DOHH2 (cell line): ENCODE measurements at regions not wholly inside any gene's neighbourhood (a gene's known extent, or its start where the extent isn't known, plus 50 kb on each side); places are given as distances from the start of the nearest gene placed in this dataset.

Experiments used
- H3F3A ChIP-seq: fragments of 200-600 bp; sonication (generic), shearing (Covaris generic); 2 replicates; pipeline ENCODE4 v1.6.0; 2016; ENCODE audit warnings: antibody characterized with exemption, mild to moderate bottlenecking; ENCODE audit not compliant: control insufficient read depth, insufficient read depth
- H3K27ac ChIP-seq: fragments of 200-600 bp; sonication (generic); 2 replicates; pipeline ENCODE4 v1.5.1; 2014; ENCODE audit warnings: low read depth, mild to moderate bottlenecking, low read length, moderate library complexity
- H3K27me3 ChIP-seq: fragments of 200-600 bp; sonication (generic); 2 replicates; pipeline ENCODE4 v1.6.1; 2014; ENCODE audit warnings: mild to moderate bottlenecking, low read length, mixed read lengths; ENCODE audit not compliant: control insufficient read depth
- H3K36me3 ChIP-seq: fragments of 200-600 bp; sonication (generic); 2 replicates; pipeline ENCODE4 v1.6.1; 2014; ENCODE audit warnings: mild to moderate bottlenecking, low read length, moderate library complexity, mixed read lengths; ENCODE audit not compliant: control insufficient read depth
- H3K4me1 ChIP-seq: fragments of 200-600 bp; sonication (generic); 2 replicates; pipeline ENCODE4 v1.6.1; 2014; ENCODE audit warnings: mild to moderate bottlenecking, low read length, mixed read lengths; ENCODE audit not compliant: control insufficient read depth
- H3K4me2 ChIP-seq: fragments of 200-600 bp; sonication (generic); 2 replicates; pipeline ENCODE4 v1.6.0; 2014; ENCODE audit warnings: mild to moderate bottlenecking, low read length, moderate library complexity
- H3K4me3 ChIP-seq: fragments of 200-600 bp; sonication (generic); 2 replicates; pipeline ENCODE4 v1.5.1; 2014; ENCODE audit warnings: mild to moderate bottlenecking, low read length, mixed read lengths
- H3K79me2 ChIP-seq: fragments of 200-600 bp; sonication (generic); 2 replicates; pipeline ENCODE4 v1.6.1; 2014; ENCODE audit warnings: mild to moderate bottlenecking, low read length, mixed read lengths; ENCODE audit not compliant: control insufficient read depth
- H3K9me2 ChIP-seq: fragments of 200-600 bp; sonication (generic); replicated peaks from 2 replicates; pipeline ENCODE4 v1.6.1; 2014; ENCODE audit warnings: mild to moderate bottlenecking, low read length, mixed read lengths; ENCODE audit not compliant: control insufficient read depth
- H3K9me3 ChIP-seq: fragments of 200-600 bp; sonication (generic); 2 replicates; pipeline ENCODE4 v1.6.1; 2014; ENCODE audit warnings: antibody characterized with exemption, low read length, mixed read lengths; ENCODE audit not compliant: control insufficient read depth, insufficient read depth
- H4K20me1 ChIP-seq: fragments of 200-600 bp; sonication (generic); 2 replicates; pipeline ENCODE4 v1.6.0; 2014; ENCODE audit warnings: low read depth, mild to moderate bottlenecking, antibody characterized with exemption, low read length, moderate library complexity; ENCODE audit not compliant: control insufficient read depth, insufficient read depth
- CTCF ChIP-seq: fragments of 200-600 bp; sonication (generic); IDR thresholded peaks from one replicate; pipeline ENCODE4 v1.5.1; 2014; ENCODE audit warnings: antibody characterized with exemption, mild to moderate bottlenecking, low read depth, low read length; ENCODE audit not compliant: poor library complexity, severe bottlenecking
- EZH2phosphoT487 ChIP-seq: fragments of 200-600 bp; sonication (generic); IDR thresholded peaks from 2 replicates; pipeline ENCODE4 v1.6.1; 2017; ENCODE audit warnings: borderline replicate concordance, mild to moderate bottlenecking, antibody characterized with exemption, low read length, moderate library complexity, mixed read lengths

GRCh38 chr10:84924131-84924530 is 595.7 kb downstream of the CCSER2 start:
- no peaks in the 10 kb centered on the region for H3K79me2 ChIP-seq
- H3K9me3 ChIP-seq: no peaks in the 10 kb centered on the region
- H4K20me1 ChIP-seq: no peaks in the 10 kb centered on the region
- H3K9me2 ChIP-seq: no peaks in the 10 kb centered on the region
- H3F3A ChIP-seq: no peaks in the 10 kb centered on the region
- no peak overlapping the region for H3K4me3 ChIP-seq
- H3K36me3 ChIP-seq: no peaks in the 10 kb centered on the region
- no peaks in the 10 kb centered on the region for H3K27me3 ChIP-seq
- no peak for TF ChIP-seq EZH2phosphoT487
- no peak for TF ChIP-seq CTCF
- no peaks in the 10 kb centered on the region for H3K4me1 ChIP-seq
- no peak overlapping the region for H3K4me2 ChIP-seq
- H3K27ac ChIP-seq: no peak overlapping the region

GRCh38 chr10:84925495-84925894 is 597.1 kb downstream of the CCSER2 start:
- Histone ChIP-seq H3K27me3 (no peaks in the 10 kb centered on the region), H4K20me1 (no peaks in the 10 kb centered on the region), H3K27ac (no peak overlapping the region), H3K9me3 (no peaks in the 10 kb centered on the region), H3K79me2 (no peaks in the 10 kb centered on the region), H3K4me1 (no peaks in the 10 kb centered on the region), H3K9me2 (no peaks in the 10 kb centered on the region), H3K4me2 (no peak overlapping the region), H3K4me3 (no peak overlapping the region), H3F3A (no peaks in the 10 kb centered on the region), H3K36me3 (no peaks in the 10 kb centered on the region)
- no peak for TF ChIP-seq EZH2phosphoT487

GRCh38 chr10:84933402-84933801 is 605.0 kb downstream of the CCSER2 start:
- no peak overlapping the region for H3K4me2 ChIP-seq
- no peak for TF ChIP-seq CTCF
- TF ChIP-seq EZH2phosphoT487: no peak
- H4K20me1 ChIP-seq: no peaks in the 10 kb centered on the region

GRCh38 chr10:84935772-84936171 is 607.4 kb downstream of the CCSER2 start:
- TF ChIP-seq CTCF (no peak), EZH2phosphoT487 (no peak)
- no peaks in the 10 kb centered on the region for H3K9me3 ChIP-seq
- no peak overlapping the region for H3K4me2 ChIP-seq
- H3K27me3 ChIP-seq: no peaks in the 10 kb centered on the region
- no peak overlapping the region for H3K4me3 ChIP-seq
- no peak overlapping the region for H3K27ac ChIP-seq
- H3K79me2 ChIP-seq: no peaks in the 10 kb centered on the region
- H3F3A ChIP-seq: no peaks in the 10 kb centered on the region
- H3K9me2 ChIP-seq: no peaks in the 10 kb centered on the region
- no peaks in the 10 kb centered on the region for H4K20me1 ChIP-seq
- no peaks in the 10 kb centered on the region for H3K36me3 ChIP-seq
- no peaks in the 10 kb centered on the region for H3K4me1 ChIP-seq

More at GRCh38 chr10:84933402-84933801, 605.0 kb downstream of the CCSER2 start:
- H3F3A ChIP-seq: no peaks in the 10 kb centered on the region
- H3K4me1 ChIP-seq: no peaks in the 10 kb centered on the region
- H3K36me3 ChIP-seq: no peaks in the 10 kb centered on the region
- H3K27me3 ChIP-seq: no peaks in the 10 kb centered on the region
- H3K79me2 ChIP-seq: no peaks in the 10 kb centered on the region
- no peaks in the 10 kb centered on the region for H3K9me2 ChIP-seq
- no peak overlapping the region for H3K27ac ChIP-seq
- H3K4me3 ChIP-seq: no peak overlapping the region
- H3K9me3 ChIP-seq: no peaks in the 10 kb centered on the region
